ENCODE measurements at regions not wholly inside any gene's neighbourhood (a gene's known extent, or its start where the extent isn't known, plus 50 kb on each side); places are given as distances from the start of the nearest gene placed in this dataset.

DNA sequence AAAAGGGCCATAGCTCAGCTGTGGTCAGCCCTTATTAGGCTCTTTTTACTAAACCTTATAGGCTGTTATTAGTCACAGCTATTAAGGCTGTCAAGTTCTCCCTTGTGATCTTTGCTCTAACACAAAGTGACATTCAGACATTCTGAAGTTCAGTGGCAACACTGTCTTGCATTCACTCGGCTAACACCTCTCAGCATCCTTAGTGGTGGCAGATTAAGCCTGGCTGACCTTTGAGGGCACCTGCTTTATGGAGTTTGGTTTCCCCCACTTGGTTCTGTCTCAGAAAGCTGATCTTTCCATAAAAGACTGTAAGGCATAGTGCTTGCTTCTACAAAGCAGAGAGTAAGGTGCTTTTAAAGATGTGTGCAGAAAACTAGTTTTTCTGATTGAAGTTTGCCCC is 677.4 kb upstream of the TMEM132C start:
- TF ChIP-seq, protein P1, sequence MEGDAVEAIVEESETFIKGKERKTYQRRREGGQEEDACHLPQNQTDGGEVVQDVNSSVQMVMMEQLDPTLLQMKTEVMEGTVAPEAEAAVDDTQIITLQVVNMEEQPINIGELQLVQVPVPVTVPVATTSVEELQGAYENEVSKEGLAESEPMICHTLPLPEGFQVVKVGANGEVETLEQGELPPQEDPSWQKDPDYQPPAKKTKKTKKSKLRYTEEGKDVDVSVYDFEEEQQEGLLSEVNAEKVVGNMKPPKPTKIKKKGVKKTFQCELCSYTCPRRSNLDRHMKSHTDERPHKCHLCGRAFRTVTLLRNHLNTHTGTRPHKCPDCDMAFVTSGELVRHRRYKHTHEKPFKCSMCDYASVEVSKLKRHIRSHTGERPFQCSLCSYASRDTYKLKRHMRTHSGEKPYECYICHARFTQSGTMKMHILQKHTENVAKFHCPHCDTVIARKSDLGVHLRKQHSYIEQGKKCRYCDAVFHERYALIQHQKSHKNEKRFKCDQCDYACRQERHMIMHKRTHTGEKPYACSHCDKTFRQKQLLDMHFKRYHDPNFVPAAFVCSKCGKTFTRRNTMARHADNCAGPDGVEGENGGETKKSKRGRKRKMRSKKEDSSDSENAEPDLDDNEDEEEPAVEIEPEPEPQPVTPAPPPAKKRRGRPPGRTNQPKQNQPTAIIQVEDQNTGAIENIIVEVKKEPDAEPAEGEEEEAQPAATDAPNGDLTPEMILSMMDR (IDR thresholded peaks at IDR 0.05; ENCODE audit: low read depth, low read length): no peak
- ChIA-PET CTCF (interaction anchor here (1.0 kb wide), 1 partner anchor 88 kb away, joined by 3 read pairs; no protein-coding TSS in a partner anchor), POLR2A (no interaction called here)
- no peak overlapping the region for H3K4me3 ChIP-seq (ENCODE audit: low read depth, low read length)
- no peak for DNase-seq (ENCODE audit: low read depth, low spot score)
- H3K27ac ChIP-seq (ENCODE audit: low read depth, low read length): no peak overlapping the region
- no peaks in the 10 kb centered on the region for H3K27me3 ChIP-seq (ENCODE audit: control insufficient read depth, insufficient read depth, low read length)
- H3K9me3 ChIP-seq (ENCODE audit: control insufficient read depth, insufficient read depth, low read length): peaks cover 3% of the 10 kb centered on the region

DNA sequence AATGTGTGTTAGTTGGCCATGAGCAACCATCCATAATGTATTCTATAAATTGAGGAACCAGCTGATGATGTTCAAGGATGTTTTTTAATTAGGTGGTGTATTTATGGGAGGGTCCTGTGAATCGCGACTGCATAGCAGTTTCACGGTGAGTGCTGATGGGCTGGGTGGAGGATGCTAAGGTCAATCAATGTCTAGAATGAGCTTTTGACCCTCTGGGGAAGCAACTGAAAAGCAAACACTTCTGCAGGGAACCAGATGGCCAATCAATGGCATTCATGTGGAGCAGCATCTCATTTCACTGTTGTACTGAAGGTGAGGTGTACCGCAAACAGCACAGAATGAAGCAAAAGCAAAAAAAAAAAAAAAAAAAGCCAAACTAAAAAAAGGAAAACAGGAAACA is 676.1 kb upstream of the TMEM132C start:
- TF ChIP-seq, protein P1 (IDR thresholded peaks at IDR 0.05; ENCODE audit: low read depth, low read length): no peak
- CTCF ChIA-PET: no interaction called here
- DNase-seq (ENCODE audit: low read depth, low spot score): no peak

DNA sequence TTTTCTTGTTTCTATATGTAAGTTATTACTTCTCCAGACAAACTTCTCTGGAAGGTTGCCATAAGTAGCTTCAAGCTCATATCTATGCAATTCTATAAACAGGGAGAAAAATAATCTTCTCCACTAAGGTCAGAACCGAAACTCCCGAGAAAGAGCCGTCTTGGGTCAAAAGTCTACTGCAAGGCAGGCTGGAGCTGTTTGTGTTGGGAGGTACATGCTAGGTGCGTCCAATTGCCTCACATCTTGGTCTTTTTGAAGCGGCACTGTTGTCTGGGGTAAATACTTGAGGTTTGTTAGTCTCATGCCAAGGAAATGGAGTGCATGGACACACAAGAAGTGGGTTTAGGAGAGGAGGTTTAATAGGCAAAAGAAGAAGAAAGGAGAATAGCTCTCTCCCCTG is 674.7 kb upstream of the TMEM132C start:
- Histone ChIP-seq H3K27ac (ENCODE audit: low read depth, low read length) (no peak overlapping the region), H3K27me3 (ENCODE audit: control insufficient read depth, insufficient read depth, low read length) (no peaks in the 10 kb centered on the region), H3K9me3 (ENCODE audit: control insufficient read depth, insufficient read depth, low read length) (no peaks in the 10 kb centered on the region; the same call in 1 of the 2 replicates), H3K4me3 (ENCODE audit: low read depth, low read length) (no peak overlapping the region)
- TF ChIP-seq, protein P1 (IDR thresholded peaks at IDR 0.05; ENCODE audit: low read depth, low read length): no peak
- POLR2A ChIA-PET: no interaction called here
- DNase-seq (ENCODE audit: low read depth, low spot score): no peak
- CTCF ChIA-PET: no interaction called here

More for the DNA sequence above, 676.1 kb upstream of the TMEM132C start:
- Histone ChIP-seq H3K27ac (ENCODE audit: low read depth, low read length) (no peak overlapping the region), H3K4me3 (ENCODE audit: low read depth, low read length) (no peak overlapping the region), H3K9me3 (ENCODE audit: control insufficient read depth, insufficient read depth, low read length) (peaks cover 3% of the 10 kb centered on the region), H3K27me3 (ENCODE audit: control insufficient read depth, insufficient read depth, low read length) (no peaks in the 10 kb centered on the region)
- POLR2A ChIA-PET: no interaction called here

DNA sequence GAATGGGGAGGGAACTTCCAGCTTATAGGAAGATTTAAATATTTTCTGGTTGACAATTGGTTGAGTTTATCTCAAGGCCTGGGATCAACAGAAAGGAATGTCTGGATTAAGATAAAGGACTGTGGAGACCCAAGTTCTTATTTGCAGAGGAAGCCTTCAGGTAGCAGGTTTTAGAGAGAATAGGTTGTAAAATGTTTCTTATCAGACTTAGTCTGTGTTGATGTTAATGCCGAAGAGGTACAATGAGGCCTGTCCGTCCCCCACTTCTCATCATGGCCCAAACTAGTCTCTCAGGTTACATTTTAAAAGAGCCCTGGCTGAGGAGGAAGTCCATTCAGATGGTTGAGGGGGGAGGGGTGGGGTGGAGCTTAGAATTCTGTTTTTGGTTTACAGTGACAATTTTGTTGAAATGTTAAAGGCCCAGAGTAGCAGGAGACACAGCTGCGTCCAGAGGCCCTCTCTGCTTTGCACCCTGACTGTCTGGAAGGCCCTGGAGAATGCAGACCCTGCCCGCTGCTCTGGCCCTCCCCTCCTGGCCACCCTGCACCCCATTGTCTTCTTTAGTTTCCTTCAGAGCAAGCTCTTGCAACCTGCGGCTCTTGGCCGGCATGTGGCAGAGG is 672.5 kb upstream of the TMEM132C start:
- H3K9me3 ChIP-seq (ENCODE audit: control insufficient read depth, insufficient read depth, low read length): no peaks in the 10 kb centered on the region; the same call in 1 of the 2 replicates
- no peaks in the 10 kb centered on the region for H3K27me3 ChIP-seq (ENCODE audit: control insufficient read depth, insufficient read depth, low read length)
- no peak for DNase-seq (ENCODE audit: low read depth, low spot score)
- TF ChIP-seq, protein P1 (IDR thresholded peaks at IDR 0.05; ENCODE audit: low read depth, low read length): no peak
- no peak overlapping the region for H3K27ac ChIP-seq (ENCODE audit: low read depth, low read length)
- H3K4me3 ChIP-seq (ENCODE audit: low read depth, low read length): no peak overlapping the region
- ChIA-PET CTCF (interaction anchor here (0.6 kb wide), 1 partner anchor 440 kb away, joined by 4 read pairs; no protein-coding TSS in a partner anchor), POLR2A (no interaction called here)

DNA sequence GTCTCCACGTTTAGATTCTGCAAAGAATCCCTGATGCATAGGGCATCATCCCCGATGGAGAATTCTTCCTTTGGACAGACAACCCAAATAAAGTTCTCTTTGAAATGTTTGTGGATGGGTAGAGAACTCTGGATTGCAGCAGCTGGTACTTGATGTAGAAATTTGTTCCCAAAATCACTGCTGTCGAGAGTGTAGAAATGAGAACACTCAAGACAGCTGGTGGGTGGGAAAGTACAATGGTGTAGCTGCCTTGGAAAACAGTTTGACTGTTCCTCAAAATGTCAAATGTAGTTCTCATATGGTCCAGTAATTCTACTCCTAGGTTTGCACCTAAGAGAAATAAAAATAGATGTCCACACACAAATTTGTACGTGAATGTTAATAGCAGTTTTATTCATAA is 671.5 kb upstream of the TMEM132C start:
- TF ChIP-seq, protein P1 (IDR thresholded peaks at IDR 0.05; ENCODE audit: low read depth, low read length): no peak
- Histone ChIP-seq H3K9me3 (ENCODE audit: control insufficient read depth, insufficient read depth, low read length) (no peaks in the 10 kb centered on the region; the same call in 1 of the 2 replicates), H3K27me3 (ENCODE audit: control insufficient read depth, insufficient read depth, low read length) (no peaks in the 10 kb centered on the region), H3K4me3 (ENCODE audit: low read depth, low read length) (no peak overlapping the region), H3K27ac (ENCODE audit: low read depth, low read length) (no peak overlapping the region)
- ChIA-PET POLR2A (no interaction called here), CTCF (no interaction called here)
- DNase-seq (ENCODE audit: low read depth, low spot score): no peak
